GM12892 (cell line): ENCODE measurements at regions not wholly inside any gene's neighbourhood (a gene's known extent, or its start where the extent isn't known, plus 50 kb on each side); places are given as distances from the start of the nearest gene placed in this dataset.

ENCODE experiments used
- POLR2A ChIP-seq: IDR thresholded peaks from 2 replicates; pipeline ENCODE4 v1.6.1; 2011; ENCODE audit warnings: low read depth, low read length, control low read depth
- POLR2AphosphoS5 ChIP-seq: IDR thresholded peaks from 2 replicates; pipeline ENCODE4 v1.6.1; 2011; ENCODE audit warnings: low read depth, low read length, control low read depth
- TAF1 ChIP-seq: IDR thresholded peaks from 2 replicates; pipeline ENCODE4 v1.6.1; 2011; ENCODE audit warnings: low read depth, mild to moderate bottlenecking, control low read depth, low read length, borderline replicate concordance

- TF ChIP-seq POLR2A: no peak
- TF ChIP-seq POLR2AphosphoS5: no peak
- TF ChIP-seq TAF1: no peak
Observed at GRCh38 chr3:43187836-43188479, 82.1 kb upstream of the POMGNT2 start.
